Sigmoid colon (tissue), 6 donors: ENCODE measurements at regions not wholly inside any gene's neighbourhood (a gene's known extent, or its start where the extent isn't known, plus 50 kb on each side); places are given as distances from the start of the nearest gene placed in this dataset.

Experiments used
- DNase-seq: peaks from one replicate; pipeline ENCODE4 v3.0.0-alpha.2; 2019
- H3K27ac ChIP-seq, 4 donors: fragments of 200-600 bp; sonication (generic); one replicate each; pipeline ENCODE4 v1.5.1; 2016 to 2019; ENCODE audit warnings: mild to moderate bottlenecking in 1 of 4
- H3K27me3 ChIP-seq, 3 donors: fragments of 200-600 bp; sonication (generic); one replicate each; pipeline ENCODE4 v1.5.1; 2019; ENCODE audit warnings: mild to moderate bottlenecking in 1 of 3
- H3K36me3 ChIP-seq, 4 donors: fragments of 200-600 bp; sonication (generic); one replicate each; pipeline ENCODE4 v1.5.1; 2016 to 2019
- H3K4me1 ChIP-seq, 4 donors: fragments of 200-600 bp; sonication (generic); one replicate each; pipeline ENCODE4 v1.5.1; 2017 to 2019
- H3K4me3 ChIP-seq, 4 donors: fragments of 200-600 bp; sonication (generic); one replicate each; pipeline ENCODE4 v1.5.1; 2017 to 2019; ENCODE audit warnings: mild to moderate bottlenecking in 2 of 4, moderate library complexity in 1 of 4
- H3K9me3 ChIP-seq, 4 donors: fragments of 200-600 bp in 3 of 4; sonication (generic) in 3 of 4; one replicate each; pipeline versions ENCODE4 v1.5.1 to v1.6.1; 2013 to 2019
- EP300 ChIP-seq, 4 donors: sonication (generic); formaldehyde crosslinking; IDR thresholded peaks; one replicate each; pipeline ENCODE4 v1.6.1; 2017; ENCODE audit warnings: antibody characterized with exemption in 4 of 4
- POLR2A ChIP-seq, 2 donors: fragments of 450-650 bp; IDR thresholded peaks; one replicate each; pipeline ENCODE4 v1.6.1; 2016; ENCODE audit warnings: antibody characterized with exemption in 2 of 2, mild to moderate bottlenecking in 2 of 2, moderate library complexity in 2 of 2
- POLR2AphosphoS5 ChIP-seq, 4 donors: sonication (generic); formaldehyde crosslinking; IDR thresholded peaks; one replicate each; pipeline ENCODE4 v1.6.1; 2017; ENCODE audit warnings: antibody characterized with exemption in 4 of 4
- WGBS, 2 donors: extraction: QIAGEN DNeasy Blood & Tissue Kit; methylation state at CpG; one replicate each; pipeline ENCODE4 v1.1.7; 2013; 5-methylcytosine and 5-hydroxymethylcytosine counted together
- intact Hi-C: fragments of 100-400 bp; cut with DNase I; formaldehyde crosslinking; loops from one replicate; pipeline ENCODE4 v1.15.1; 2023
- TF ChIP-seq, protein P1 (sequence below), 4 experiments: fragments of 450-650 bp in 3 of 4; fragments of 200-600 bp in 1 of 4; IDR thresholded peaks; one replicate each; pipeline ENCODE4 v1.5.1; 2016 to 2019; ENCODE audit warnings: antibody characterized with exemption in 4 of 4, mild to moderate bottlenecking in 3 of 4, moderate library complexity in 2 of 4
- donor health status: healthy with polysubstance abuse.
- donor health status: healthy.

DNA sequence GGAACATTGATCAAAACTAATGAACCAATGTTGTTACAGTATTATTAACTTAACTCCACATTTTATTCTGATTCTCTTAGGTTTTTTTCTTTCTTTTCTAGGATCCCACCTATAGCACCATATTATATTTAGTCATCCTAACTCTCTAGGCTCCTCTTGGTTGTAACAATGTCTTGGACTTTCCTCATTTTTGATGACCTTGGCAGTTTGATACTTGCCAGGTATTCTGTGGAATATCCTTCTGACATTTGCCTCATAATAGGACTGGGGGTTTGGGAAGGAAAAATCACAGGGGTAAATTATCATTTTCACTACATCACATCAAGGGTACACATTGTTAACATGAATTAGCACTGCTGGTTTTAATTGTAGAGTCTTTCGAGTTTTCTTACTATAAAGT is 851.6 kb upstream of the SOX9 start:
- H3K36me3 ChIP-seq = no peaks in the 10 kb centered on the region
- TF ChIP-seq EP300 (IDR thresholded peaks at IDR 0.05) (no peak), POLR2AphosphoS5 (IDR thresholded peaks at IDR 0.05) (no peak), POLR2A (IDR thresholded peaks at IDR 0.05) (no peak)
- TF ChIP-seq, protein P1, sequence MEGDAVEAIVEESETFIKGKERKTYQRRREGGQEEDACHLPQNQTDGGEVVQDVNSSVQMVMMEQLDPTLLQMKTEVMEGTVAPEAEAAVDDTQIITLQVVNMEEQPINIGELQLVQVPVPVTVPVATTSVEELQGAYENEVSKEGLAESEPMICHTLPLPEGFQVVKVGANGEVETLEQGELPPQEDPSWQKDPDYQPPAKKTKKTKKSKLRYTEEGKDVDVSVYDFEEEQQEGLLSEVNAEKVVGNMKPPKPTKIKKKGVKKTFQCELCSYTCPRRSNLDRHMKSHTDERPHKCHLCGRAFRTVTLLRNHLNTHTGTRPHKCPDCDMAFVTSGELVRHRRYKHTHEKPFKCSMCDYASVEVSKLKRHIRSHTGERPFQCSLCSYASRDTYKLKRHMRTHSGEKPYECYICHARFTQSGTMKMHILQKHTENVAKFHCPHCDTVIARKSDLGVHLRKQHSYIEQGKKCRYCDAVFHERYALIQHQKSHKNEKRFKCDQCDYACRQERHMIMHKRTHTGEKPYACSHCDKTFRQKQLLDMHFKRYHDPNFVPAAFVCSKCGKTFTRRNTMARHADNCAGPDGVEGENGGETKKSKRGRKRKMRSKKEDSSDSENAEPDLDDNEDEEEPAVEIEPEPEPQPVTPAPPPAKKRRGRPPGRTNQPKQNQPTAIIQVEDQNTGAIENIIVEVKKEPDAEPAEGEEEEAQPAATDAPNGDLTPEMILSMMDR (IDR thresholded peaks at IDR 0.05) = no peak
- no peak overlapping the region for H3K4me3 ChIP-seq
- H3K27me3 ChIP-seq = no peaks in the 10 kb centered on the region
- WGBS, 2 donors = 86 to 87% methylated on average over 1 of the region's 1 CpG
- no peaks in the 10 kb centered on the region for H3K4me1 ChIP-seq
- intact Hi-C loops = no loop called here
- DNase-seq = no peak
- no peak overlapping the region for H3K27ac ChIP-seq
- peaks cover 0 to 12% (median 6%) of the 10 kb centered on the region in 4 donors for H3K9me3 ChIP-seq

- intact Hi-C loops = no loop called here
- H3K36me3 ChIP-seq = no peaks in the 10 kb centered on the region
- no peak overlapping the region for H3K27ac ChIP-seq
- WGBS, 2 donors = 92 to 95% methylated on average over 2 of the region's 2 CpGs
- H3K4me3 ChIP-seq = no peak overlapping the region
- H3K27me3 ChIP-seq = no peaks in the 10 kb centered on the region
- DNase-seq = no peak
- no peaks in the 10 kb centered on the region for H3K4me1 ChIP-seq
- peaks cover 0 to 2% (median 0%) of the 10 kb centered on the region in 4 donors for H3K9me3 ChIP-seq
- no peak for TF ChIP-seq POLR2A (IDR thresholded peaks at IDR 0.05)
- no peak for TF ChIP-seq POLR2AphosphoS5 (IDR thresholded peaks at IDR 0.05)
- TF ChIP-seq, protein P1 (IDR thresholded peaks at IDR 0.05) = no peak
Observed at GRCh38 chr17:71273441-71273840, 847.4 kb upstream of the SOX9 start.

DNA sequence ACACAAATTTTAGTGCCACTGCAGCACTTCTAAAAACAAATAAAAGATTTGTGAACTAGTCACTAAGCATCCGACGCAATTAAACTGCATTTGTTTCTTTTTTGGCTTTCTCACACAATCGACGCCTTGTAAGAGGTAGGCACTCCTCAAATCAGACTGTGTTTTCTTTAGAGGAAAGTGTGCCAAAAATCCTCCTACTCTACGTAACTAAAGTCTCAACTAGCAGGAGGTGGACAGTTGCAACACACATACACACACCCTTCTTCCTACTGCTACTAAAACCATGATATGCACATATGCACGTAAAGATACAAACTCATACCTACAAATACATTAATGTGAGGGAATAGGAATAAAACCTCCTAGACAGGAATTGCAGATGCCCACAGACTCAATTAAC is 844.7 kb upstream of the SOX9 start:
- Histone ChIP-seq H3K4me1 (no peaks in the 10 kb centered on the region), H3K36me3 (no peaks in the 10 kb centered on the region), H3K27me3 (no peaks in the 10 kb centered on the region), H3K9me3 (no peaks in the 10 kb centered on the region), H3K27ac (no peak overlapping the region), H3K4me3 (no peak overlapping the region)
- WGBS, 2 donors = 15 to 70% methylated on average over 6 of the region's 6 CpGs
- TF ChIP-seq POLR2A (IDR thresholded peaks at IDR 0.05) (no peak), POLR2AphosphoS5 (IDR thresholded peaks at IDR 0.05) (no peak), EP300 (IDR thresholded peaks at IDR 0.05) (no peak)
- TF ChIP-seq, protein P1 (IDR thresholded peaks at IDR 0.05) = no peak
- DNase-seq = no peak
- intact Hi-C loops = no loop called here

GRCh38 chr17:71283486-71283885 is 837.3 kb upstream of the SOX9 start:
- 83 to 85% methylated on average over 4 of the region's 4 CpGs for WGBS, 2 donors
- H3K4me1 ChIP-seq = peaks cover 0 to 8% (median 0%) of the 10 kb centered on the region in 4 donors

More at GRCh38 chr17:71283486-71283885, 837.3 kb upstream of the SOX9 start:
- intact Hi-C loops = no loop called here
- no peak overlapping the region for H3K27ac ChIP-seq
- no peaks in the 10 kb centered on the region for H3K27me3 ChIP-seq
- H3K9me3 ChIP-seq = peaks cover 0 to 5% (median 0%) of the 10 kb centered on the region in 4 donors
- H3K36me3 ChIP-seq = no peaks in the 10 kb centered on the region
- DNase-seq = no peak
- H3K4me3 ChIP-seq = no peak overlapping the region
- TF ChIP-seq POLR2A (IDR thresholded peaks at IDR 0.05) = no peak
- TF ChIP-seq, protein P1 (IDR thresholded peaks at IDR 0.05) = no peak
- no peak for TF ChIP-seq EP300 (IDR thresholded peaks at IDR 0.05)
- TF ChIP-seq POLR2AphosphoS5 (IDR thresholded peaks at IDR 0.05) = no peak
